ENCODE measurements at regions not wholly inside any gene's neighbourhood (a gene's known extent, or its start where the extent isn't known, plus 50 kb on each side); places are given as distances from the start of the nearest gene placed in this dataset.

DNA sequence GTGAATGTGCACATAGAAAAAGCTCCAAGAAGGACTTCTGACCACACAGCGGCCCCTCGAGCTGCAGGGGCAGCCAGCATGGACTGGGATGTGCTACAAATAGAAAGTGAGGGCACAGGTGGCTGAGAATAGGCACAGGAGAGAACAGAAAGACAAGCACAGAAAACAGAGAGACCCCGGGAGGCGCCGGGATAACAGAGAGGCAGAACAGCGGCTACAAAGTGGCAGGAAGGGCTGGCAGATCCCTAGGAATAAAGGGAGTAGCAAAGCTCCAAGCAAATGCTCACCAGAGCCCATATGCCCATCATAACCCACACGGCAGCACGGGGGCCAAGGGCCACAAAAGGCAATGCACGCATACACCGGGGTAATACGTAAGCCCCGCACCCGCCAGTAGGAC is 201.7 kb upstream of the NSMCE3 start:
- H3K27me3 ChIP-seq: no peaks in the 10 kb centered on the region

DNA sequence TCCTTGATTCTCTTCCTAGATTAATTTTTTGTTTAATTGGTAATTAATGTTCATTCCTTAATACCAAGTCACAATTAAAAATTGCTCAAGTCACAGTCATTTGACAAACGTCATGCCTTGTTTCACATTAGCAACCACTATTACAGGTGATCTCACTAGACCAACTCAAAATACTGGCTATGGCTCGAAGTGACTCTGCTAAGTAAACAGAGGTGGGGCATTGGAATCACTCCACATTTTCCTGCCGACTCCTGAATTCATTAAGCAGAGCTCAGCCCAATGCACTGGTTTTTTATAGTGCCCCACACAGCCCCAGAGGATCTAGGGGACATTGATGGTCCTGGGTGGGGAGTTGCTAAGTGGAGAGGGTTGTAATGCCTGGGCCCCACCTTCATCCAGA is 201.2 kb upstream of the NSMCE3 start:
- Histone ChIP-seq H3K27ac (peak overlapping the region; percentile 83), H3K9me3 (ENCODE audit: low read depth) (no peaks in the 10 kb centered on the region), H3K4me1 (ENCODE audit: insufficient read depth) (peaks cover 17% of the 10 kb centered on the region), H3K4me3 (no peak overlapping the region), H4K20me1 (ENCODE audit: insufficient read depth, poor library complexity, severe bottlenecking) (no peaks in the 10 kb centered on the region), H3K4me2 (peak overlapping the region; percentile 41), H2AFZ (no peak overlapping the region), H3K79me2 (no peaks in the 10 kb centered on the region), H3K36me3 (replicated peaks; ENCODE audit: insufficient read depth, low read depth) (no peaks in the 10 kb centered on the region), H3K9me2 (replicated peaks; ENCODE audit: insufficient read depth) (no peaks in the 10 kb centered on the region), H3K27me3 (no peaks in the 10 kb centered on the region)
- 31% methylated on average over 3 of the region's 3 CpGs for WGBS (ENCODE audit: low lambda C conversion rate, missing lambda C conversion rate)
- peak; percentile 54 for DNase-seq (ENCODE audit: low spot score)
- TF ChIP-seq EZH2 (IDR thresholded peaks at IDR 0.05; ENCODE audit: borderline replicate concordance) (no peak), EZH2phosphoT487 (IDR thresholded peaks at IDR 0.05; ENCODE audit: low read depth, severe bottlenecking, unreplicated experiment) (no peak)
- TF ChIP-seq, protein P1, sequence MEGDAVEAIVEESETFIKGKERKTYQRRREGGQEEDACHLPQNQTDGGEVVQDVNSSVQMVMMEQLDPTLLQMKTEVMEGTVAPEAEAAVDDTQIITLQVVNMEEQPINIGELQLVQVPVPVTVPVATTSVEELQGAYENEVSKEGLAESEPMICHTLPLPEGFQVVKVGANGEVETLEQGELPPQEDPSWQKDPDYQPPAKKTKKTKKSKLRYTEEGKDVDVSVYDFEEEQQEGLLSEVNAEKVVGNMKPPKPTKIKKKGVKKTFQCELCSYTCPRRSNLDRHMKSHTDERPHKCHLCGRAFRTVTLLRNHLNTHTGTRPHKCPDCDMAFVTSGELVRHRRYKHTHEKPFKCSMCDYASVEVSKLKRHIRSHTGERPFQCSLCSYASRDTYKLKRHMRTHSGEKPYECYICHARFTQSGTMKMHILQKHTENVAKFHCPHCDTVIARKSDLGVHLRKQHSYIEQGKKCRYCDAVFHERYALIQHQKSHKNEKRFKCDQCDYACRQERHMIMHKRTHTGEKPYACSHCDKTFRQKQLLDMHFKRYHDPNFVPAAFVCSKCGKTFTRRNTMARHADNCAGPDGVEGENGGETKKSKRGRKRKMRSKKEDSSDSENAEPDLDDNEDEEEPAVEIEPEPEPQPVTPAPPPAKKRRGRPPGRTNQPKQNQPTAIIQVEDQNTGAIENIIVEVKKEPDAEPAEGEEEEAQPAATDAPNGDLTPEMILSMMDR (IDR thresholded peaks at IDR 0.05; ENCODE audit: poor library complexity): no peak

More for the DNA sequence above, 201.7 kb upstream of the NSMCE3 start:
- no peaks in the 10 kb centered on the region for H3K36me3 ChIP-seq (replicated peaks; ENCODE audit: insufficient read depth, low read depth)
- TF ChIP-seq, protein P1 (IDR thresholded peaks at IDR 0.05; ENCODE audit: poor library complexity): no peak
- TF ChIP-seq EZH2 (IDR thresholded peaks at IDR 0.05; ENCODE audit: borderline replicate concordance) (no peak), EZH2phosphoT487 (IDR thresholded peaks at IDR 0.05; ENCODE audit: low read depth, severe bottlenecking, unreplicated experiment) (no peak)
- H4K20me1 ChIP-seq (ENCODE audit: insufficient read depth, poor library complexity, severe bottlenecking): no peaks in the 10 kb centered on the region
- no peaks in the 10 kb centered on the region for H3K9me2 ChIP-seq (replicated peaks; ENCODE audit: insufficient read depth)
- peaks cover 17% of the 10 kb centered on the region for H3K4me1 ChIP-seq (ENCODE audit: insufficient read depth)
- H3K4me3 ChIP-seq: no peak overlapping the region
- no peak overlapping the region for H2AFZ ChIP-seq
- no peak for DNase-seq (ENCODE audit: low spot score)
- H3K9me3 ChIP-seq (ENCODE audit: low read depth): no peaks in the 10 kb centered on the region
- peak overlapping the region; percentile 83 for H3K27ac ChIP-seq
- H3K79me2 ChIP-seq: no peaks in the 10 kb centered on the region
- H3K4me2 ChIP-seq: no peak overlapping the region
- WGBS (ENCODE audit: low lambda C conversion rate, missing lambda C conversion rate): 93% methylated on average over 13 of the region's 13 CpGs

DNA sequence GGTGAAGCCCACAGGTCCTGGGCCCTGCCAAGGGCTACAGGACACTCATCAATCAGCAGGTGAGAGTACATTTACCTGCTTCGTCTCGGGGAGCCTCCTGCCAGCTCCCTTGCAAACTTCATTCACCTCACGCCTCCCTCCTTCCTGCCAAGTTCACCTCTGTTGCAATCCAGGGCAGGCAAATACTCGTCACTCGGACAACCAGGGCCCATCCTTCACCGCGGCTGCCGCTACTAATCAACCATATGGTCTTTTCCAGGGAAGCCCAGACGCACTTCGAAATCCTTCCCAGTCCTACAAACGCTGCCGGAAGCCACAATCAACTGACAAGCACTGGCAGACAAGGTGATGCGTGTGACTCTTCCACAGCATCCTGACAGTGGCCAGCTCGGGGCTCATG is 200.7 kb upstream of the NSMCE3 start:
- Histone ChIP-seq H3K79me2 (no peaks in the 10 kb centered on the region), H3K27me3 (no peaks in the 10 kb centered on the region), H3K9me2 (replicated peaks; ENCODE audit: insufficient read depth) (no peaks in the 10 kb centered on the region), H3K27ac (peak overlapping the region; percentile 83), H3K36me3 (replicated peaks; ENCODE audit: insufficient read depth, low read depth) (no peaks in the 10 kb centered on the region), H3K9me3 (ENCODE audit: low read depth) (no peaks in the 10 kb centered on the region), H3K4me1 (ENCODE audit: insufficient read depth) (peaks cover 17% of the 10 kb centered on the region), H2AFZ (no peak overlapping the region), H3K4me2 (peak overlapping the region; percentile 41), H3K4me3 (no peak overlapping the region), H4K20me1 (ENCODE audit: insufficient read depth, poor library complexity, severe bottlenecking) (no peaks in the 10 kb centered on the region)
- no peak for TF ChIP-seq EZH2 (IDR thresholded peaks at IDR 0.05; ENCODE audit: borderline replicate concordance)
- no peak for TF ChIP-seq EZH2phosphoT487 (IDR thresholded peaks at IDR 0.05; ENCODE audit: low read depth, severe bottlenecking, unreplicated experiment)
- TF ChIP-seq, protein P1 (IDR thresholded peaks at IDR 0.05; ENCODE audit: poor library complexity): no peak
- 76% methylated on average over 14 of the region's 14 CpGs for WGBS (ENCODE audit: low lambda C conversion rate, missing lambda C conversion rate)
- no peak for DNase-seq (ENCODE audit: low spot score)

DNA sequence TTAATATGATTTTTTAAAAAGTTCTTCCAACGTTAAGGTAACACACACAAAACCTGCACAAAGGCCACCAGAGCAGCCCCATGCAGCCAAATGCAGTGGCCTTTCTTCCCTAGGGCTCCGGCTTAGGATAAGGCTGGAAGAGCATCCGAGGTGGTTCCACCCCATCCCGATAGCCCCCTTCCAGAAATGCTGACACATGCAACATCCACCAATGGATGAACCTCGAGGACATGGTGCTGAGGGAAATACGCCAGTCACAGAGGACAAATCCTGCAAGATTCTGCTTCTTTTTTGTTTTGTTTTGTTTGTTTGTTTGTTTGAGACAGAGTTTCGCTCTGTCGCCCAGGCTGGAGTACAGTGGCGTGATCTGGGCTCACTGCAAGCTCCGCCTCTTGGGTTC is 199.3 kb upstream of the NSMCE3 start:
- H3K36me3 ChIP-seq (replicated peaks; ENCODE audit: insufficient read depth, low read depth): no peaks in the 10 kb centered on the region
- H3K9me2 ChIP-seq (replicated peaks; ENCODE audit: insufficient read depth): no peaks in the 10 kb centered on the region
- no peak overlapping the region for H3K4me2 ChIP-seq
- H3K4me3 ChIP-seq: no peak overlapping the region
- H3K4me1 ChIP-seq (ENCODE audit: insufficient read depth): peaks cover 17% of the 10 kb centered on the region
- no peaks in the 10 kb centered on the region for H3K9me3 ChIP-seq (ENCODE audit: low read depth)
- H3K27me3 ChIP-seq: no peaks in the 10 kb centered on the region
- H3K79me2 ChIP-seq: no peaks in the 10 kb centered on the region
- no peak overlapping the region for H3K27ac ChIP-seq
- no peaks in the 10 kb centered on the region for H4K20me1 ChIP-seq (ENCODE audit: insufficient read depth, poor library complexity, severe bottlenecking)
- H2AFZ ChIP-seq: no peak overlapping the region
- no peak for DNase-seq (ENCODE audit: low spot score)
- 76% methylated on average over 10 of the region's 10 CpGs for WGBS (ENCODE audit: low lambda C conversion rate, missing lambda C conversion rate)
- TF ChIP-seq EZH2 (IDR thresholded peaks at IDR 0.05; ENCODE audit: borderline replicate concordance) (no peak), EZH2phosphoT487 (IDR thresholded peaks at IDR 0.05; ENCODE audit: low read depth, severe bottlenecking, unreplicated experiment) (no peak)
- TF ChIP-seq, protein P1 (IDR thresholded peaks at IDR 0.05; ENCODE audit: poor library complexity): no peak
